Smooth muscle cell (in vitro differentiated cells): ENCODE measurements at regions not wholly inside any gene's neighbourhood (a gene's known extent, or its start where the extent isn't known, plus 50 kb on each side); places are given as distances from the start of the nearest gene placed in this dataset.

Experiments used
- DNase-seq: peaks from one replicate; lab custom pipeline; 2025; ENCODE audit not compliant: unreplicated experiment; lab: John Stamatoyannopoulos, UW
- H2AFZ ChIP-seq: fragments of 200-600 bp; sonication (generic); 2 replicates; pipeline ENCODE4 v1.6.0; 2016; ENCODE audit warnings: antibody characterized with exemption, low read depth, mild to moderate bottlenecking
- H3F3A ChIP-seq: fragments of 200-600 bp; sonication (generic); 2 replicates; pipeline ENCODE4 v1.6.0; 2017; ENCODE audit warnings: antibody characterized with exemption, low read depth
- H3K27ac ChIP-seq: fragments of 200-600 bp; sonication (generic); 2 replicates; pipeline ENCODE4 v1.5.1; 2016; ENCODE audit warnings: low read depth, mild to moderate bottlenecking
- H3K27me3 ChIP-seq: fragments of 200-600 bp; sonication (generic); 2 replicates; pipeline ENCODE4 v1.6.1; 2016; ENCODE audit warnings: low read depth, mild to moderate bottlenecking
- H3K36me3 ChIP-seq: fragments of 200-600 bp; sonication (generic); 2 replicates; pipeline ENCODE4 v1.5.1; 2016; ENCODE audit warnings: low read depth
- H3K4me1 ChIP-seq: fragments of 200-600 bp; sonication (generic); 2 replicates; pipeline ENCODE4 v1.5.1; 2016; ENCODE audit warnings: low read depth
- H3K4me2 ChIP-seq: fragments of 200-600 bp; sonication (generic); 2 replicates; pipeline ENCODE4 v1.6.0; 2016; ENCODE audit warnings: mild to moderate bottlenecking
- H3K4me3 ChIP-seq: fragments of 200-600 bp; sonication (generic); 2 replicates; pipeline ENCODE4 v1.5.1; 2016; ENCODE audit warnings: mild to moderate bottlenecking
- H3K79me2 ChIP-seq: fragments of 200-600 bp; sonication (generic); 2 replicates; pipeline ENCODE4 v1.6.0; 2016; ENCODE audit warnings: low read depth, mild to moderate bottlenecking
- H3K9ac ChIP-seq: fragments of 200-600 bp; sonication (generic); 2 replicates; pipeline ENCODE4 v1.6.0; 2016; ENCODE audit warnings: low read depth
- H3K9me3 ChIP-seq: fragments of 200-600 bp; sonication (generic); replicated peaks from 2 replicates; pipeline ENCODE4 v1.5.1; 2016; ENCODE audit warnings: low read depth
- H4K20me1 ChIP-seq: fragments of 200-600 bp; sonication (generic); 2 replicates; pipeline ENCODE4 v1.6.0; 2016; ENCODE audit warnings: low read depth
- CTCF ChIP-seq: fragments of 200-600 bp; sonication (generic); IDR thresholded peaks from 2 replicates; pipeline ENCODE4 v1.5.1; 2017; ENCODE audit warnings: borderline replicate concordance, mild to moderate bottlenecking, antibody characterized with exemption; ENCODE audit not compliant: insufficient read depth, poor library complexity, severe bottlenecking
- WGBS: methylation state at CpG from one replicate; pipeline ENCODE4 v1.1.7; 2016; ENCODE audit warnings: low lambda C conversion rate; 5-methylcytosine and 5-hydroxymethylcytosine counted together

DNA sequence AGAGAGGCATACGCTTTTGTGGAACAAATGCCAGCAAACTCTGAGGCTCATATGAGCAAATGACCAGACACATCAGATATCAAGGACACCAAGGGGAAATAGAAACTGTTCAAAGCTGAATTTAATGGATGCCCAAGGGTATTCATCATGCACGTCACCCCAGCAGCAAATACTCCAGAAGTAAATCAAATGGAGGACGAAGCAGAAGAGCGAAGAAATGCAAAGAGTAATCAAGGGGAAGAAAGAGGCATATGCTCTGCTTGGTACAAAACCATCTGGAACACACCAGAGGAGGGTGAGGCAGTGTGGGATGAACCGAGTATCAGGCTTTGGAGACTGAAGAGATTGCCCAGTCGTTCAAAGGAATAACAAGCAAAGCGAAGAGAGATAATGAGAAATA lies 232.6 kb upstream of the EGLN3 start:
- H4K20me1 ChIP-seq = no peaks in the 10 kb centered on the region
- H3K27ac ChIP-seq = no peak overlapping the region
- DNase-seq = no peak
- no peak overlapping the region for H2AFZ ChIP-seq
- H3F3A ChIP-seq = peaks cover 5% of the 10 kb centered on the region
- no peaks in the 10 kb centered on the region for H3K79me2 ChIP-seq
- H3K9me3 ChIP-seq = no peaks in the 10 kb centered on the region
- 82% methylated on average over 7 of the region's 7 CpGs for WGBS
- H3K27me3 ChIP-seq = no peaks in the 10 kb centered on the region
- H3K4me3 ChIP-seq = no peak overlapping the region
- no peak overlapping the region for H3K9ac ChIP-seq
- H3K4me1 ChIP-seq = peaks cover 14% of the 10 kb centered on the region
- no peak overlapping the region for H3K4me2 ChIP-seq
- H3K36me3 ChIP-seq = no peaks in the 10 kb centered on the region
- TF ChIP-seq CTCF = no peak

GRCh38 chr14:34181338-34181737 lies 230.5 kb upstream of the EGLN3 start:
- peak overlapping the region; percentile 39 for H3K4me2 ChIP-seq
- H3K9me3 ChIP-seq = no peaks in the 10 kb centered on the region
- H3K4me1 ChIP-seq = peaks cover 14% of the 10 kb centered on the region
- H4K20me1 ChIP-seq = no peaks in the 10 kb centered on the region
- H3K36me3 ChIP-seq = no peaks in the 10 kb centered on the region
- no peak for DNase-seq
- no peak overlapping the region for H3K9ac ChIP-seq
- H3K27me3 ChIP-seq = no peaks in the 10 kb centered on the region
- H2AFZ ChIP-seq = peak overlapping the region; percentile 78
- TF ChIP-seq CTCF = no peak
- no peak overlapping the region for H3K4me3 ChIP-seq
- H3F3A ChIP-seq = peaks cover 5% of the 10 kb centered on the region
- peak overlapping the region; percentile 57 for H3K27ac ChIP-seq
- no peaks in the 10 kb centered on the region for H3K79me2 ChIP-seq
- WGBS = 32% methylated on average over 2 of the region's 2 CpGs

GRCh38 chr14:34180869-34181268 lies 230.0 kb upstream of the EGLN3 start:
- DNase-seq = no peak
- Histone ChIP-seq H3K27ac (peak overlapping the region; percentile 57), H3K9ac (no peak overlapping the region), H3K9me3 (no peaks in the 10 kb centered on the region), H2AFZ (peak overlapping the region; percentile 78), H3K4me3 (no peak overlapping the region), H3K36me3 (no peaks in the 10 kb centered on the region), H3K79me2 (no peaks in the 10 kb centered on the region), H4K20me1 (no peaks in the 10 kb centered on the region), H3F3A (peaks cover 5% of the 10 kb centered on the region), H3K4me1 (peaks cover 14% of the 10 kb centered on the region), H3K4me2 (peak overlapping the region; percentile 39), H3K27me3 (no peaks in the 10 kb centered on the region)
- no peak for TF ChIP-seq CTCF
- 34% methylated on average over 2 of the region's 2 CpGs for WGBS

DNA sequence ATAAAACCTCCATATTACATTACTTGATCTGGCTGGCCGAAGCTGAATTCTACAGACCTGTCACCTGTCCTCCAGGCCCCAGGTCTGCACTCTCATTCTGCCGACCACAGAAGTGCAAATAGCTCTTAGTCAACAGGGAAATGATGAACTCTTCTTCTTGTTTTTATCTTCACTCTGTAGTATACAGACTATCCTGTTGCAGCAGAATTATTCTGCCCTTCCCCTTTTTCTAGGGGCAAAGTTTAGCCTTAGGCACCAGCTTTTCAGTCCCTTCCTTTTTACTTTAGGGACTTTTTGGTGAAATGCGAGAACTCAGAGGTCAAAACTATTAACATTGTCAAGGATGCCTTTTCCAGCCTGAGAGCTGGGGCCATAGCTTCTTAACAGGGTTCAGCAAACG lies 229.6 kb upstream of the EGLN3 start:
- TF ChIP-seq CTCF = no peak

More for the DNA sequence above, 229.6 kb upstream of the EGLN3 start:
- Histone ChIP-seq H3K79me2 (no peaks in the 10 kb centered on the region), H3F3A (peaks cover 5% of the 10 kb centered on the region), H3K9me3 (no peaks in the 10 kb centered on the region), H3K27ac (peak overlapping the region; percentile 6), H3K27me3 (no peaks in the 10 kb centered on the region), H3K4me2 (peak overlapping the region; percentile 39), H4K20me1 (no peaks in the 10 kb centered on the region), H3K4me1 (peaks cover 14% of the 10 kb centered on the region), H3K9ac (no peak overlapping the region), H3K36me3 (no peaks in the 10 kb centered on the region), H2AFZ (peak overlapping the region; percentile 78), H3K4me3 (no peak overlapping the region)
- WGBS = 56% methylated on average over 4 of the region's 4 CpGs
- DNase-seq = no peak
